ENCODE measurements at regions not wholly inside any gene's neighbourhood (a gene's known extent, or its start where the extent isn't known, plus 50 kb on each side); places are given as distances from the start of the nearest gene placed in this dataset.

GRCh38 chr10:10366836-10367235, 650.8 kb upstream of the CELF2 start:
- no peak for DNase-seq

GRCh38 chr10:10367264-10367663, 650.4 kb upstream of the CELF2 start:
- DNase-seq: no peak

- DNase-seq: no peak
Measured at GRCh38 chr10:10368951-10369576, 648.6 kb upstream of the CELF2 start.

GRCh38 chr10:10385831-10386230, 631.8 kb upstream of the CELF2 start:
- no peak for DNase-seq

- no peak for DNase-seq
Measured at GRCh38 chr10:10389182-10389581, 628.5 kb upstream of the CELF2 start.

- no peak for DNase-seq
Measured at GRCh38 chr10:10392511-10392910, 625.2 kb upstream of the CELF2 start.

- DNase-seq: no peak
Measured at GRCh38 chr10:10394933-10395658, 622.6 kb upstream of the CELF2 start.

GRCh38 chr10:10396601-10397000, 621.1 kb upstream of the CELF2 start:
- no peak for DNase-seq

GRCh38 chr10:10397906-10398305, 619.8 kb upstream of the CELF2 start:
- DNase-seq: no peak

GRCh38 chr10:10403762-10404161, 613.9 kb upstream of the CELF2 start:
- no peak for DNase-seq

GRCh38 chr10:10417671-10418070, 600.0 kb upstream of the CELF2 start:
- DNase-seq: no peak

GRCh38 chr10:10418387-10418786, 599.3 kb upstream of the CELF2 start:
- no peak for DNase-seq

- DNase-seq: no peak
Measured at GRCh38 chr10:10421071-10421470, 596.6 kb upstream of the CELF2 start.

- no peak for DNase-seq
Measured at GRCh38 chr10:10431422-10432066, 586.1 kb upstream of the CELF2 start.

- DNase-seq: no peak
Measured at GRCh38 chr10:10432296-10433035, 585.2 kb upstream of the CELF2 start.

GRCh38 chr10:10434312-10434711, 583.4 kb upstream of the CELF2 start:
- DNase-seq: no peak

- no peak for DNase-seq
Measured at GRCh38 chr10:10437886-10438285, 579.8 kb upstream of the CELF2 start.

GRCh38 chr10:10438335-10439100, 579.2 kb upstream of the CELF2 start:
- no peak for DNase-seq

GRCh38 chr10:10456856-10457255, 560.8 kb upstream of the CELF2 start:
- no peak for DNase-seq

GRCh38 chr10:10460451-10460850, 557.2 kb upstream of the CELF2 start:
- no peak for DNase-seq

GRCh38 chr10:10462151-10462941, 555.3 kb upstream of the CELF2 start:
- no peak for DNase-seq

- DNase-seq: no peak
Measured at GRCh38 chr10:10471758-10472157, 545.9 kb upstream of the CELF2 start.

All from NCI-H510A treated with DMSO at 0.1 percent for 48 hours (cell line).